NCI-H2171 treated with DMSO at 0.1 percent for 48 hours (cell line): ENCODE measurements at regions not wholly inside any gene's neighbourhood (a gene's known extent, or its start where the extent isn't known, plus 50 kb on each side); places are given as distances from the start of the nearest gene placed in this dataset.
"Not testable (repeated sequence)": the region's sequence is repeated elsewhere in the genome, so short reads cannot be mapped to it uniquely, and the experiment has no call there.

Experiments
- DNase-seq: peaks from one replicate; lab custom pipeline; 2025; lab: John Stamatoyannopoulos, UW

GRCh38 chr2:155675920-155676319, 656.6 kb downstream of the NR4A2 start:
- no peak for DNase-seq

- no peak for DNase-seq
These were observed 666.8 kb downstream of the NR4A2 start for GRCh38 chr2:155665704-155666103.

DNA sequence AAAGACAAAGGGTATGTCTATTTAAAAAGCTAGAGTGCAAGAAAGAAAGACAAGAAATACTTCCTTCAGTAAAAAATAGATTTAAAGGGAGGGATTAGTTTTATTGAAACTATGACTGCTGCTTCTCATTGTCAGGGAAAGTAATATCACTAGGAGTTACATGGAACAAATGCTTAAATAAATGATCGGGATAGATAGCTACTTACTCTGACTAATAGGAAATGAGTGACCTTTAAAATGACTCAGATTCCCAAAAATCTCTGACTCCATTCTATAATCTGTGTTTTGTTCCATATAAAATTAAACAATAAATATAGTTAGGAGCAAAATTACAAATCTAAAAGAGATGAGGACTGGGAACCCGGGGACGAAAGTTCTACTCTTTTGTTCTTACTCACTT, 669.3 kb downstream of the NR4A2 start:
- DNase-seq: no peak

- DNase-seq: no peak
These were observed 670.3 kb downstream of the NR4A2 start for GRCh38 chr2:155662224-155662623.

DNA sequence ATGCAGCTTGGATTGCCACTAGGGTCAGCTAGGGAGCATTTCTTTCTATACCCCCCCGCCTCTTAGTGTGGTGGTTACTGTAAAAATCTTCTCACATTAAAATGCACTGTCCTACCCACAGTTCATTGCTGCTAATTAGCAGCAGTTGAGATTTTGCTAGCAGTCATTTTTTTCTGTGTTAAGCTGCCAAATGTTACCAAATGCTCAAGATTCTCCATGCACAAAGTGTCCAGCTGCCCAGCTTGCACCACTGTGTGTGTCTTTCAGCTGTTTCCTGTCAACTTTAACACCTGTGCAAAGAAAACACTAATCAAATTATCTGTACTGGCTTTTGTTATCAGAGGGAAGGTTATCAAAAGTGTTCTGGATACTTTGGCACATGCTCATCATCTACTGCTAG, 679.3 kb downstream of the NR4A2 start:
- peak; percentile 44 for DNase-seq

DNA sequence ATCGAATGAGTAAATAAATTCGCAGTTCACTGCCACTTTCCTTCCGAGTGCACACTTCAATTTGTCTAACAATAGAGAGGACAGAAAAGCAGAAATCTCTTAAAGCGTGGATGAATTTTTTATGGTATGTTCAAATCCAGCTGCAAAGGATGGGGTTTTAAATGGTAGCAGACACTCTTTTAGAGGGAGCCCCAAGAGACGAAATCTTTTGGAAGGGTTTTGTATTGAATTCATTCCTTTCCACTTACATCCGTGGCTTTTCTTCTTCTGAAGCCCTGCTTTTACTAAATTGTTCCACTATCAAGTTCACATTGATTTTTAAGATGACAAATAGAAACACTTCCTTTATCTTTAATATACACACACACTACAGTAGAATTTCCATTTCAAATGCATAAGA, 680.7 kb downstream of the NR4A2 start:
- DNase-seq: no peak

DNA sequence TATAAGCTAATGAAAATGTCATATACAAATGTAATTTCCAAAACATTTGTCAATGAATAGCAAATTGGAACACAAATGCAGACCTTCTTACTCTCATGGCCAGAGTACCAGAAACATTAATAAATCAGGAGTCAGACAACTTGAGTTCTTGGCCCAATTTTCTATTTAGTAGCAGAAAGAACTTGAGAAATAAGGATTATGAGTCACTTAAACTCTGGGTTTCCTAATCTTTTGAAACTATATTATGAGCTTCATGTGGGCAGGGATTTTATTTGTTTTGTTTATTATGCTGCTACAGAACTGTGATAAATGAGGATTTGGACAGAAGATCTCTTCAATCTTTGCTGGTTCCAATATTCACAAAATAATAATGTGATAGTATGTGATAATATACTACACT, 686.7 kb downstream of the NR4A2 start:
- no peak for DNase-seq

DNA sequence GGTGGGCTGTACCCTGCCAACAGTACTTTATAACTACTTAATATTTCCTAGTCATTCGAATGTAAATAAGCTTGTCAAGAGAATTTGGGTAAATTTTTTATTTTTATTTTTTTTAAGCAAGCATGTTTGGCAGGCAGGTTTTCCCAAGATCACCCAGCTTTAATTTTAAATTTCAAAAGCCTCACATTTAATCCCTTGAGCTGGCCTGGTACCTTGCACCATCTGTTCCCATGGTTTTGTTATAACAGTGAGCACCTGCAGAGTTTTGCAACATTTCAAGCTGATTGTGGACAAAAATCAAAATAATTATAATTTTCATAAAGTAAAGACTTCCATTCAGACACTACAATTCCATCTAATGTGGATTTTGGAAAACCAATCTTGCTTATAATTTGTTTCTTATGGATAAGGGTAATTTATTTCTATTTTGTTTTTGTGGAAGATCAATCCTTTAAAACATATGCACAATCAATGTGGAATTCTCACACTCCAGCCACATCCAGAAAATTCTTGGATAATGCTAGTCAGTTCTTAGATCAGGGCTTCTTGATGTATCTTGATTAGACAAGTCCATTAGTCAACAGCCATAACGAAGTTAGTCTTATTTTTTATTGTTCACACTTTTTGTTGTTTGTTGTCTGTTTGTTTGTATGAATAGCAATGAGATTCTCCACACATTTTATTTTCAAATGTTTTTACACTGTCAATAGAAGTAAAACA, 689.3 kb downstream of the NR4A2 start:
- peak; percentile 67 for DNase-seq

DNA sequence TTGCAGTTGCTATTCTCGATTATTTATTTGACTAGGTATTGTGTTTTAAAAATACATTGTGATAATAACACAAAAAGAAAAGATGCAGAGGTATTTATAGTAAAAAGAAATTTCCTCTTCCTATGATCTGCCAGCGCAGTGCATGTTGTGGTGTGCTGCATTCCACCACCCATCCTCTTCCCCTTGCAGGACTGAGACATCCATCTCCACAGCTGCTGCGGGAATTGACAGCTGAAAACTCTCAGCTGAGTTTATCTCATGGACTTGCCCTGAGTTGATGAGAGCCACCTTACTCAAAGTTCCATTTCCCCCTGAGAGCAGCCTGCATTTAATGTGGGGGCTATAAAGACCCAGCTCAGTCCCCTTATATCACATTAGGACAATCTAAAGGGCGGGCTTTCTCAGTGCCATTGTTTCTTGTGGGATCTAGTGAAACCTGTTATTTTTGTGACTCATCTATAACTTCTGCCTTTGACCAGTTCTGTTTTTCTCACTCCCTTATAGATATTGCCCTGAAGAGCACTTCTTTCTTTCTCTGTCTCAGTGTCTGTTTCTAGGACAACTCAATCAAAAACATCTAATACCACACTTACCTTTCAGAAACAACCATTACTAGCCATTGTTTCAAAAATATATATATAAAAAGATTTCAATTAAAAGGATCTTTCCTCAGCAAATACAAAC, 698.5 kb downstream of the NR4A2 start:
- no peak for DNase-seq

DNA sequence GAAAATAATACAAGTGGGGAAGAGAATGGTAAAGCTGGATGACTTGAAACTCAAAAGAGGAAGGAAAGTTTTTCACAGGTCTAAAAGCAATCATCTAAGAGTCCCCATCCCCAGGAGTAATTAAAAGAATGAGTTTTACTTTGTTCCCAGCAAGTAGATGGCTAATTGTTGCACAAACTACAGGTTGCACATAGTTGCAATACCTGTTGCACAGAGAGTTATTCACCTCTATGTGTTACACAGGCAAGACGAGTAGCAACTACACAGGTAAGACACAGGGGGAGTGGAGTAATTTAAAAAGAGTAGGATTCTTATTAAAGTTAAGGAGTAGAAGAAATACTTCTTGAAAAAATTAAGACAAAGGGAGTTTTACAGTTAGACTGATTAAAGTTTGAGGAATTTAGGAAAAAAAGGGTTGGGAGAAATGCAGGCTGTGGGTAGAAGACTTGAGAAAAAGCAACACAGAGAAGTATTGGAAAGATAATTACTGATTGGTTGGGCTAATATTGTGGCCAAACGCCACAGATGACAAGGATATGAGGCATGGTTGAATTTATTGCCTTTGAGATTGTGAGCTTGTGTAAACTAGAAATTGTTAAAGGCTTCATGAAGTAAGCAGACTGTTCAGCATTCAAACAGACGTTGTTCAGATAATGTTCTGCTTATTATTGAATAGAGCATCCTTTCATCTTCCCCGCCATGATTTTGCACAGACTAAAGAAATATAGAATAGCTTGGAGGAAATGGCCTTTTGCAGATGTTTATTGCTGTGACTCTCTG, 699.3 kb downstream of the NR4A2 start:
- no peak for DNase-seq

DNA sequence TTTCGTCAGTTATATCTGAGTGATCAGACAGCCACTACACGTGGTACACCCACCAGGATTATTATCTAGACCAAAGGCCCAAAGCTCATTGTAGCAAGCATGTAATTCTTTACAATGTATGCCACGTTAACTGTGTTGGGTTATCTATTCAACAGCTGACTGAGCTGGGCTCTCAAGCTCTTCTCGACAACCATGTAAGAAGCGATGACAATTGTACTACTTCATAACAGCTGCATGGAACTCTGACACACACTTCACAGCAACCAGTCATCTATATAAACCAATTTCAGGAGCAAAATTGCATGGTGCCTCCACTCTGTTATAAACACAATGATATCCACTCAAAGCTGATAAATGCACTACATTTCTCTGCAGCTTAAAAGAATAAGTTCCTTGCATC, 701.8 kb downstream of the NR4A2 start:
- DNase-seq: no peak

DNA sequence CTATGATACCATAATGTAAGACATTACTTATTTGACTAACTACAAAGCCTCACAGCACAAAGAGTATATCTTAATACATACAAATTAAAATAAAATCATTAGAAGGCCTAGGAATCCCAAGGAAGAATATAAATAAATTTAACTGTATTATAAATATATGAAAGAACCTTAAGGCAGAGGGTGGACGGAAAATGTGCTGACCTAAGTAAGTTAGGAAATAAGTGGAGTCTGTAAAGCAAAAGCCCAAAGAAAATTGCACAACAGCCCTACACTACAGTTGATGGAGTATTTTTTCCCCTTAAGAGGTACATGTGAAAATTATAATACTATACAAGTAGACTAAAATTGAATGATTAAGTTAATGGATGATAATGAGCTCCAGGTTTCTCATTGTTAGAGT, 710.1 kb downstream of the NR4A2 start:
- DNase-seq: no peak

- DNase-seq: no peak
These were observed 731.4 kb downstream of the NR4A2 start for GRCh38 chr2:155600914-155601760.

DNA sequence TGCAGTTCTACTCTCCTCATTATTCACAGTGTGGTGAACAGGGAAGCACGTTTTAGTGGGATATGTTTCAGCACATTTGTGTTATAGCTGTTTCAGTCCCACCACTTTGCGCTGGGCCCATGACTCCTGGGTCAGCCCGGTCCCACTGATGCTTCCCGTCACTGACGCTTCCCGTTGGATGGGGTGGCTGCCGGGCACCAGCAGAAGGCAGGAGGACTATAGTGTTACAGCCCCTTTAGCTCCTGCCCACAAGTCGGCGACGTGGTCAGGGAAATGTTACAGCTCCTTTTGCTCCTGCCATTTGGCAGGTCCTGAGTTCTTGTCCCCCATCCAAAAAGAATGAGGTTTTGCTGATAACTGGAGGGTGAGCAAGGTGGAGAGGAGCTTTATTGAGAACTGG, 732.2 kb downstream of the NR4A2 start:
- no peak for DNase-seq

DNA sequence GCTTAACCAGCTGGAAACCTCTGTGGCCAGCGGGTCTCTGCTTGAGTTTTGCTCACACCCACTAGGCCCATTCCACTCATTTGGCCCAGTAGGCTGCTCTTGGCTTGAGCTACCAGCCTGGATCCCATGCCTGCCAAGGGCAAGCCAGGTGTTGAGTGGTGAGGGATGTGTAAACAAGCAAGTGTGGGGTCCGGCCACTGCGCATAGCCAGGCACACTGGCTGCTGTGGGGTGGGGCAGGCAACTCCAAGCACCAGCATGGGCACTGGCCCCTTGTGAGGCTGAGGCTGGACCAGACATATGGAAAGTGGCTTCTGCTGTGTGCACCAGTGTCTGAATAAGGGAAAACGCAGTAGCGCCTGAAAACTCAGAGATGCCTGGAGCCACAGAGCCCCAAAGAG, 732.7 kb downstream of the NR4A2 start:
- DNase-seq: no peak

DNA sequence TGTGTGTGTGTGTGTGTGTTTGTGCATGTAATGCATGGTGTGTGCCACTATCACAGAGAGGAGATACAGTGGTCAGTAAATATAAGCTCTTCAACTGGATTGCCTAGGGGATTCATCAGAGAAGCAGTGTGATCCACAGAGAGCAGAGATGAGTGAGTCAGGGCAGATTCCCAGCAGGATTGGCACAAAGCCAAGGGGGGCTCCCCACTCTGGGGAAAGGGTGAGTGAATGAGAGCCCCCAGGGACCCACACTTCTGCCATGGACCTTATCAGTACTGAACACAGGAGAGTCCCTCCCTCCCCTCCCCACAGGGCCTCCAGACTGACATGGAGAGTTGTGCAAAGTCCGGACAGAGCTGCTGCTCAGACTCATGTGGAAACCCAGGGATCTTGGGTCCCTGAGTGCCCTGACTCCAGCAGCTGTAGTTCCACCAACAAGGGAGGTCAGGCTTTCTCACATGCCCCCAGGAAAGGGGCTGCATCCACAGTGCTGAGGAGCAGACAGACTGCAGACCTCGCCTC, 748.8 kb downstream of the NR4A2 start:
- DNase-seq: peak; percentile 8

DNA sequence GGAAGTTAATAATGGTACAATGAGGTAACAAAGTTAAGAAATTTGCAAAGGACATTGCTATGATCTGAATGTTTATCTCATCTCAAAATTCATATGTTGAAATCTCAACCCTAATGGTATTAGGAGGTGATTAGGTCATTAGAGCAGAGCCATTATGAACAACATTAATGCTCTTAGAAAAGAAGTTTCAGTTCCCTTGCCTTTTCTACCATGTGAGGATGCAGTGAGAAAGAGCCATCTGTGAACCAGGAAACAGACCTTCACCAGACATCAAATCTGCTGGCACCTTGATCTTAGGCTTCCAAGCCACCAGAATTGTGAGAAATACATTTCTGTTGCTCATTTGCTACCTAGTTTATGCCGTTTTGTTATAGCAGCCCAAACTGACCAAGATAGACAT, 757.6 kb downstream of the NR4A2 start:
- DNase-seq: no peak

GRCh38 chr2:155547571-155547970, 785.0 kb downstream of the NR4A2 start:
- DNase-seq: no peak

- no peak for DNase-seq
These were observed 785.6 kb downstream of the NR4A2 start for GRCh38 chr2:155546721-155547555.

DNA sequence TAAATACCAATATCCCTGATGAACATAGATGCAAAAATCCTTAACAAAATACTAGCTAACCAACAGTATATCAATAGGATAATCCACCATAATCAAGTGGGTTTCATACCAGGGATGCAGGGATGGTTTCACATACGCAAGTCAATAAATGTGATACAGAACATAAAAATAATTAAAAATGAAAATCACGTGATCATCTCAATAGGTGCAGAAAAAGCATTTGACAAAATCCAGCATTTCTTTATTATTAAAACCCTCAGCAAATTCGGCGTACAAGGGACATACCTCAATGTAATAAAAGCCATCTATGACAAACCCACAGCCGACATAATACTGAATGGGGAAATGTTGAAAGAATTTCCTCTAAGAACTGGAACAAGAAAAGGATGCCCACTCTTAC, 793.5 kb downstream of the NR4A2 start:
- not testable (repeated sequence) for DNase-seq

- DNase-seq: no peak
These were observed 804.5 kb downstream of the NR4A2 start for GRCh38 chr2:155528034-155528433.
